GM10266 (cell line): ENCODE measurements at regions not wholly inside any gene's neighbourhood (a gene's known extent, or its start where the extent isn't known, plus 50 kb on each side); places are given as distances from the start of the nearest gene placed in this dataset.

Experiments used
- DNase-seq: peaks from one replicate; pipeline ENCODE4 v3.0.0; 2012; ENCODE audit errors: extremely low spot score
- TF ChIP-seq, protein P1 (sequence below): IDR thresholded peaks from 2 replicates; pipeline ENCODE4 v1.5.1; 2012; ENCODE audit warnings: mild to moderate bottlenecking, low read depth; ENCODE audit not compliant: control insufficient read depth, insufficient read depth; ENCODE audit errors: missing control alignments

DNA sequence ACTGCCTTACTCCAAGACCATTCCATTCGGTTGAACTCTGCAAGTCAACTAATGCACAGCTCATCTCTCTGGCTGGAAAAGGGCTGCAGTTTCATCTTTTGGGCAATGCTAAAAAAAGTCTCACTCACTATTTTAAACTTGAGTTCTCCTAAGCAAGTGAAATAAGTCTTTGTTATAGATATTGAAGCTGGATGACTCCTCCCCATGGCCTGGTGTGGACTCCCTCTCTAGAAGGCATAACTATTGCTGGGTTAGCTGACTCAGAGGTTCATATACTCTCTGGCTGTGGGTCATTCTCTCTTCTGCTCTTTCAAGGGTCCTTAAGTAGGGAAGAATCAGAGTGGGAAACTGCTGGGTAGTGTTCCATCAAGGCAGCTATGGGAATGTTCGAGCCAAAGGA, 88.0 kb downstream of the XCL2 start:
- no peak for DNase-seq
- TF ChIP-seq, protein P1, sequence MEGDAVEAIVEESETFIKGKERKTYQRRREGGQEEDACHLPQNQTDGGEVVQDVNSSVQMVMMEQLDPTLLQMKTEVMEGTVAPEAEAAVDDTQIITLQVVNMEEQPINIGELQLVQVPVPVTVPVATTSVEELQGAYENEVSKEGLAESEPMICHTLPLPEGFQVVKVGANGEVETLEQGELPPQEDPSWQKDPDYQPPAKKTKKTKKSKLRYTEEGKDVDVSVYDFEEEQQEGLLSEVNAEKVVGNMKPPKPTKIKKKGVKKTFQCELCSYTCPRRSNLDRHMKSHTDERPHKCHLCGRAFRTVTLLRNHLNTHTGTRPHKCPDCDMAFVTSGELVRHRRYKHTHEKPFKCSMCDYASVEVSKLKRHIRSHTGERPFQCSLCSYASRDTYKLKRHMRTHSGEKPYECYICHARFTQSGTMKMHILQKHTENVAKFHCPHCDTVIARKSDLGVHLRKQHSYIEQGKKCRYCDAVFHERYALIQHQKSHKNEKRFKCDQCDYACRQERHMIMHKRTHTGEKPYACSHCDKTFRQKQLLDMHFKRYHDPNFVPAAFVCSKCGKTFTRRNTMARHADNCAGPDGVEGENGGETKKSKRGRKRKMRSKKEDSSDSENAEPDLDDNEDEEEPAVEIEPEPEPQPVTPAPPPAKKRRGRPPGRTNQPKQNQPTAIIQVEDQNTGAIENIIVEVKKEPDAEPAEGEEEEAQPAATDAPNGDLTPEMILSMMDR: no peak

DNA sequence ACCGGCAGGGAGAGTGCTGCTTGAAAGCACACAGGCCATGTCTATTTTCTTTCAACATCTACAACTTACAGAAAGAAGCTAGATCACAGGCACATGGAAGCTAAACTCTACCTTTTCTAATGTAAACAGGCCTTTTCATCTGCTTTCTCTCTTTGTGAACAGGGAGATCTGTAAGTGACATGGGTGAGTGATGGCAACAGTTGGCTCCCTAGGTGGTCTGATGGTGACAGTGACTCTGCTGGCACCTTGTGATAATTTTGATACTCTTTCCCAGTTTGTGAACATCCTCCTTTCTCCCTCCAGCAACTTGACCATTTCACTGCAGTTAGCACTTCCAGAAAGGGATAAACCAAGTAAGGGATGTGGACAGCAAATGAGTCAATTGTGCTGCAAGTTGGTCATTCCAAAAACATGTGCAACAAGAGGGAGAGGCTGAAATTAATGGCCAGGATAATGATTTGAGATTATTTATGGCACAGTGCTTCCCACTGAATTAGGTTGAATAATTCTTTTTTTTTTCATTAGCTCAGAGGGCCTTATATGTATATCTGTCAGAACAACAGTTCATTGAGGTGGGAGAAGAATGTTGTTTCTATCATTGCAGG, 89.5 kb downstream of the XCL2 start:
- DNase-seq: no peak

DNA sequence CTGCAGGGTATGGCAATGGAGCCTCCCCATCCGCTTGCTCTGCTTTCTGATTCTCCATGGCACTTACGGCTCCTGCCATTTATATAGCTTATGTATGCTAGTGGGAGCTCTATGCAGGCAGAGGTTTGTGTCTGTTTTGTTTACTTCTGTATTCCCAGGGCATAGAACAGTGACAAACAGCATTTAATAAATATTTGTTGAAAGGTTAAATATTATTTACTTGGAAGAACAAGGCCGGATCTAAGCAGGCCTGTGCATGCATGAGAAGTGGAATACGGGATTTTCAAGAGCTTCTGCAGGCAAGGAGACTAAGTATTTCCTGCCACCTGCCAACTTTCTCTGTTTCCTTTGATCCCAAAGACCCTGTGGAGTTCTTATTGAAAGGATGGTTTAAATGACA, 90.7 kb downstream of the XCL2 start:
- TF ChIP-seq, protein P1: no peak
- DNase-seq: no peak

More for the DNA sequence above, 89.5 kb downstream of the XCL2 start:
- TF ChIP-seq, protein P1: no peak

DNA sequence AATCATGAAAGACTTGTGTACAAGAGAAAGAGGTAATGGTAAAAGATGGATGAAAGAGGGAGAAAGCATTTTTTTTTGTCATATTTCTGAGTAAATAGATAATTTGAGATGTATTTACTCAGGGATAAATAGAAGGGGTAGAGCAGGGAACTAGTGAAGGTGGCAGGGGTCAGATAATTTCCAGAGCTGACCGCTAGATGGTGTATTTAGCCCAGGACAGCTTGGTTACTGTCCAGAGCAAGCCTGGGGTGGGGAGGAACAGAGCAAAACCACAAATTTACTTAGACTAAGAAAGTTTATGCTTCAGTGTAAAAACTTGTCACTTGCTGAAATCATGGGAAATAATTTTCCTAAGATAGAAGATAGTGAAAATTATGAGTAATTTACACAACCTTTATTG, 91.5 kb downstream of the XCL2 start:
- DNase-seq: no peak
- TF ChIP-seq, protein P1: peak; percentile 18

DNA sequence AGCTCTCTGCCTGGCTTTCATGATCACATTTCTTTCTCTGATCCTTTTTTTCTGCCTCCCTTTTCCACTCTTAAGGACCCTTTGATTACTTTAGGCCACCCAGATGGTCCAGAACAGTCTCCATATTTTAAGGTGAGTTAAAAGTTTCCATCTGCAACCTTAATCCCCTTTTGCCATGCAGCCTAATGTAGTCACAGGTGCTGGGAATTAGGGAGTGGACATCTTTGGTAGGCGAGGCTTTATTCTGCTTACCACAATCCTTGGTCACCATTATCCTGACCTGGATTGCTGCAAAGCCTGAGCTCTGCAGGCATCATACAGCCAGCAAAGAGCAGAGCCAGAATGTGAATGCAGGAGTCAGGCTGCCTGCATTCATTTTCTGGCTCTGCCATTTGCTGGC, 95.9 kb downstream of the XCL2 start:
- DNase-seq: no peak
- TF ChIP-seq, protein P1: no peak

DNA sequence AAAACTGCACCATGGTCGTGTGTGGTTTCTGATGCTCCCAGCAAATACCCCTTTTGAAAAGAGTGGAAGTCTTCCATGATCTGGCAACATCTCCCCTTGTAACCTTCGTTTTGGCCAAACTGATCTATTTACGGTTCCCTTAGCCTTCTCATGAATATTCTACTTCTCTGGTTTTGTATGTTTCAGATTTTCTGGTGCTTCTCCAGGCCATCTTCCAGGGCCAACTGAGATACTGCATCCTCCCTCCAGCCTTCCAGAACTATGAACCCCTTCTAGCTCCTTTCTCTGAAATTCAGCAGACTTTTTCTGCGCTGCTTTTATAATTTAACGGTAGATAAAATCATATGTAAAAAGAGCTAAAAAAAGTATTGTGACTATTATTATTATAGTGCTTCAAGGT, 97.7 kb downstream of the XCL2 start:
- DNase-seq: no peak
- TF ChIP-seq, protein P1: no peak

DNA sequence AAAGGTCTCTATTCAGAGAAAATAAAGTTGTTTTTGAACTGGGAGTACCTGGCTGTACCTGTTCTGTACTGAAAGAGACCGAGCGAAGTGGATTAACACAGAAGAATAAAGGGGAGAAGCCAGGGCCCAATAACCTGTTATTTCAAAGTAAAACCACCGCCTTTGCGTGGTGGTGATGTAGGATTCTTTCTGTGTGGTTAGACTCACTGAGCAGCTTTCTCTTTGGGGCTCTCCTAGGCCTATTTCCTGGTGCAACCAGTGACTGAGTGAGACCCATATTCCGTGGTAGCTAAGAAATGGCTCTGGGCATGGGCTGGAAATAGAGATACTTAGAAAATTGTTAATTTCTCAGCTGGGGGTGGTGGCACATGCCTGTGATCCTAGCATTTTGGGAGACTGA, 99.9 kb downstream of the XCL2 start:
- no peak for DNase-seq
- TF ChIP-seq, protein P1: no peak
